A549 (cell line): ENCODE measurements at regions not wholly inside any gene's neighbourhood (a gene's known extent, or its start where the extent isn't known, plus 50 kb on each side); places are given as distances from the start of the nearest gene placed in this dataset.
A peak's percentile ranks its signal among the peaks of the same experiment; 100 is the strongest.

ENCODE experiments used
- ATAC-seq, 2 experiments: fragments of 200-7000 bp in 1 of 2; fragments of >200 bp in 1 of 2; cut with Nextera tagmentation in 1 of 2; cut with Tn5 transposase in 1 of 2; 3 replicates each; pipeline versions ENCODE4 v1.8.0 to v1.9.1; 2018 to 2020; ENCODE audit warnings: mild to moderate bottlenecking in 1 of 2, moderate library complexity in 1 of 2
- CTCF ChIA-PET: fragments of 300-600 bp; sonication (Branson Sonifier 250); formaldehyde crosslinking; extraction: SDS; loops from one replicate; lab custom pipeline; 2021; ENCODE audit warnings: antibody characterized with exemption, inconsistent platforms; lab: Yijun Ruan, JAX
- POLR2A ChIA-PET: fragments of 350-600 bp; formaldehyde crosslinking; extraction: SDS; loops from one replicate; lab custom pipeline; 2021; ENCODE audit warnings: antibody characterized with exemption, inconsistent platforms; lab: Yijun Ruan, JAX
- DNase-seq, 2 experiments: peaks; one replicate each; pipeline versions ENCODE4 v3.0.0 to v3.0.0-alpha.2; 2011 to 2016; ENCODE audit warnings: low read depth in 1 of 2, low spot score in 1 of 2
- FAIRE-seq: peaks from 2 replicates; lab custom pipeline; 2011; peaks lifted over from hg19 to GRCh38; lab: Jason Lieb, UNC
- H3K27ac ChIP-seq, 2 experiments: fragments of >200 bp; sonication (Bioruptor Twin); formaldehyde crosslinking; 3 replicates each; pipeline ENCODE4 v1.5.1; 2016 to 2017
- H3K4me1 ChIP-seq: fragments of >200 bp; sonication (Bioruptor Twin); formaldehyde crosslinking; 3 replicates; pipeline ENCODE4 v1.6.1; 2016
- H3K4me2 ChIP-seq: fragments of >200 bp; sonication (Bioruptor Twin); formaldehyde crosslinking; 3 replicates; pipeline ENCODE4 v1.6.1; 2016
- H3K4me3 ChIP-seq: fragments of >200 bp; sonication (Bioruptor Twin); formaldehyde crosslinking; 3 replicates; pipeline ENCODE4 v1.5.1; 2016
- H3K9me3 ChIP-seq: fragments of >200 bp; sonication (Bioruptor Twin); formaldehyde crosslinking; 3 replicates; pipeline ENCODE4 v1.6.1; 2016
- BCL3 ChIP-seq: fragments of >200 bp; sonication (Bioruptor Twin); formaldehyde crosslinking; IDR thresholded peaks from 3 replicates; pipeline ENCODE4 v1.6.1; 2016
- BHLHE40 ChIP-seq: IDR thresholded peaks from 2 replicates; pipeline ENCODE4 v1.6.1; 2012; ENCODE audit warnings: low read depth, low read length, inconsistent platforms
- CTCF ChIP-seq: fragments of >200 bp; sonication (Bioruptor Twin); formaldehyde crosslinking; IDR thresholded peaks from 3 replicates; pipeline ENCODE4 v1.5.1; 2016
- EP300 ChIP-seq, 2 experiments: fragments of >200 bp; sonication (Bioruptor Twin); formaldehyde crosslinking; IDR thresholded peaks; 2 replicates in 1 of 2; 3 replicates in 1 of 2; pipeline ENCODE4 v1.6.1; 2016 to 2017
- ESRRA ChIP-seq: fragments of 150-350 bp; IDR thresholded peaks from 2 replicates; pipeline ENCODE4 v1.6.1; 2014; ENCODE audit warnings: mild to moderate bottlenecking, low read length, borderline replicate concordance
- HMGXB4 ChIP-seq: fragments of 250-450 bp; sonication (Bioruptor Pico); IDR thresholded peaks from 2 replicates; pipeline ENCODE4 v1.5.0; 2021; ENCODE audit warnings: mild to moderate bottlenecking, moderate library complexity, borderline replicate concordance
- HOXB5 ChIP-seq: fragments of 250-450 bp; sonication (Bioruptor Pico); IDR thresholded peaks from 2 replicates; pipeline ENCODE4 v1.5.0; 2020; ENCODE audit warnings: mild to moderate bottlenecking, moderate library complexity
- JUN ChIP-seq, 2 experiments: fragments of >200 bp; sonication (Bioruptor Twin); formaldehyde crosslinking; IDR thresholded peaks; 2 replicates in 1 of 2; 3 replicates in 1 of 2; pipeline ENCODE4 v1.6.1; 2016 to 2017
- MAFK ChIP-seq: fragments of 450-650 bp; IDR thresholded peaks from 2 replicates; pipeline ENCODE4 v1.6.1; 2014; ENCODE audit not compliant: partially characterized antibody
- NFE2L2 ChIP-seq: fragments of 150-350 bp; conservative IDR thresholded peaks from 2 replicates; pipeline ENCODE4 v1.6.1; 2014; ENCODE audit warnings: low read length
- POLR2AphosphoS2 ChIP-seq: conservative IDR thresholded peaks from 2 replicates; pipeline ENCODE4 v1.6.1; 2012; ENCODE audit warnings: low read length, improper control_type of control experiment, inconsistent platforms
- RAD21 ChIP-seq, 2 experiments: fragments of >200 bp in 1 of 2; sonication (Bioruptor Twin) in 1 of 2; formaldehyde crosslinking in 1 of 2; IDR thresholded peaks in 1 of 2; conservative IDR thresholded peaks in 1 of 2; 2 replicates in 1 of 2; 3 replicates in 1 of 2; pipeline ENCODE4 v1.6.1; 2012 to 2018; ENCODE audit warnings: inconsistent platforms in 1 of 2
- RARB ChIP-seq: fragments of 250-450 bp; sonication (Bioruptor Pico); IDR thresholded peaks from 2 replicates; pipeline ENCODE4 v1.8.0; 2021; ENCODE audit warnings: mild to moderate bottlenecking, moderate library complexity
- RNF2 ChIP-seq: fragments of 200-600 bp; sonication (generic); IDR thresholded peaks from 2 replicates; pipeline ENCODE4 v1.6.1; 2016; ENCODE audit warnings: low read depth, mild to moderate bottlenecking, antibody characterized with exemption, moderate library complexity, borderline replicate concordance
- SREBF2 ChIP-seq: fragments of 450-650 bp; IDR thresholded peaks from 2 replicates; pipeline ENCODE4 v1.6.1; 2014; ENCODE audit warnings: mild to moderate bottlenecking, moderate library complexity
- TFCP2L1 ChIP-seq: fragments of 250-450 bp; sonication (Bioruptor Pico); IDR thresholded peaks from 2 replicates; pipeline ENCODE4 v1.5.0; 2021; ENCODE audit warnings: mild to moderate bottlenecking
- TP53 ChIP-seq: fragments of 250-450 bp; sonication (Bioruptor Pico); IDR thresholded peaks from 2 replicates; pipeline ENCODE4 v1.5.0; 2021; ENCODE audit warnings: mild to moderate bottlenecking, moderate library complexity
- ZNF302 ChIP-seq: fragments of 250-450 bp; sonication (Bioruptor Pico); IDR thresholded peaks from 2 replicates; pipeline ENCODE4 v1.9.0; 2021; ENCODE audit warnings: inconsistent platforms, mild to moderate bottlenecking, moderate library complexity
- WGBS: methylation state at CpG from one replicate; pipeline ENCODE4 v1.1.6; 2017; ENCODE audit errors: missing lambda C conversion rate; 5-methylcytosine and 5-hydroxymethylcytosine counted together
- TF ChIP-seq, protein P1 (sequence below): IDR thresholded peaks from 2 replicates; pipeline ENCODE4 v1.6.1; 2012
- TF ChIP-seq, protein P2 (sequence below): fragments of 450-650 bp; IDR thresholded peaks from 2 replicates; pipeline ENCODE4 v1.6.1; 2014; ENCODE audit warnings: antibody characterized with exemption

DNA sequence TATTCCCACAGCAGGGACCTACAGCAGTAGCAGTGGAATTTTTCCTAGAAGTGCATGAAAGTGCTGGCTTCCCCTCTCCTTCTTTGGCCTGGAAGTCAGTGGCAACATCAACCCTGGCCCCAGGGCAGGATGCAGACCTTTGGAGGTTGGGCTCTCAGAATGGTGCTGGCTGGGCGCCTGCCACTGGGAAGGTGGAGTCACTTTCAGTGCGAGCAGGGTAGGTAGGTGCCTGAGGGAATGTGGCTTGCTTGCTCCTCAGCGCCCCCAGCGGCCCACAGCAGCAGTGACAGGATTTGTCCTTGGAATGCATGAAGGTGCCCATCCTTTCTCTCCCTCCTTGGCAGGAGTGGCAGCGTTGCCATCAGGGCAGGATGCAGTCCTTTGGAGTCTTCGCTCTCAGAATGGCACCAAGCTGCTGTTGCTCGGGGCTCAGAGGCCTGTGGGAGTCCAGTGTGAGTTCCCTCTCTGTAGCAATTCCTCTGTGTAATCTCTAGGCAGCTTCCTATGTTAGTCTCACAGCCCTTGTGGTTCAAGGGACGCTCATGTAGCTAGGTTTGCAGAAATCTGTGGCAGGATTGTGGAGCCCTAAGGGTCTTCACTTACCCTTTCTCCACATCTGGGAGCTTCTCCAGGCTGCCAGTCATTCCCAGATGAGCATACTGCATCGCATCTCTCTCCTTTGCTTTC is 354.4 kb upstream of the DACH1 start:
- ChIA-PET POLR2A (no interaction called here), CTCF (no interaction called here)
- FAIRE-seq (no peak), ATAC-seq (peak in 1 of 2 experiments; percentile 88; a peak in 4 of 6 replicates), DNase-seq (peak; percentile 3 to 24)
- peak; percentile 18; the same call in 1 of the 3 replicates for TF ChIP-seq CTCF
- peak in 1 of 2 experiments; percentile 17; a peak in 1 of 5 replicates for TF ChIP-seq RAD21 (conservative IDR thresholded peaks at IDR 0.05 in 1 of 2, IDR thresholded peaks at IDR 0.05 in 1 of 2)
- TF ChIP-seq, protein P1, sequence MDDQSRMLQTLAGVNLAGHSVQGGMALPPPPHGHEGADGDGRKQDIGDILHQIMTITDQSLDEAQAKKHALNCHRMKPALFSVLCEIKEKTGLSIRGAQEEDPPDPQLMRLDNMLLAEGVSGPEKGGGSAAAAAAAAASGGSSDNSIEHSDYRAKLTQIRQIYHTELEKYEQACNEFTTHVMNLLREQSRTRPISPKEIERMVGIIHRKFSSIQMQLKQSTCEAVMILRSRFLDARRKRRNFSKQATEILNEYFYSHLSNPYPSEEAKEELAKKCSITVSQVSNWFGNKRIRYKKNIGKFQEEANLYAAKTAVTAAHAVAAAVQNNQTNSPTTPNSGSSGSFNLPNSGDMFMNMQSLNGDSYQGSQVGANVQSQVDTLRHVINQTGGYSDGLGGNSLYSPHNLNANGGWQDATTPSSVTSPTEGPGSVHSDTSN: no peak
- Histone ChIP-seq H3K4me3 (no peak overlapping the region), H3K4me2 (no peak overlapping the region), H3K9me3 (no peaks in the 10 kb centered on the region), H3K27ac (no peak overlapping the region), H3K4me1 (no peaks in the 10 kb centered on the region)
- 3% methylated on average over 3 of the region's 9 CpGs for WGBS

- TF ChIP-seq BHLHE40 (no peak), JUN (IDR thresholded peaks at IDR 0.05) (no peak), SREBF2 (no peak), TP53 (CRISPR knock-in tag) (no peak), POLR2AphosphoS2 (no peak), BCL3 (no peak), RAD21 (conservative IDR thresholded peaks at IDR 0.05 in 1 of 2, IDR thresholded peaks at IDR 0.05 in 1 of 2) (no peak), HOXB5 (CRISPR knock-in tag) (no peak), TFCP2L1 (CRISPR knock-in tag) (no peak), MAFK (no peak), NFE2L2 (no peak), RARB (no peak), EP300 (IDR thresholded peaks at IDR 0.05) (no peak), HMGXB4 (CRISPR knock-in tag) (no peak), ESRRA (no peak), ZNF302 (CRISPR knock-in tag) (no peak), RNF2 (no peak)
- TF ChIP-seq, protein P1: no peak
- TF ChIP-seq, protein P2, sequence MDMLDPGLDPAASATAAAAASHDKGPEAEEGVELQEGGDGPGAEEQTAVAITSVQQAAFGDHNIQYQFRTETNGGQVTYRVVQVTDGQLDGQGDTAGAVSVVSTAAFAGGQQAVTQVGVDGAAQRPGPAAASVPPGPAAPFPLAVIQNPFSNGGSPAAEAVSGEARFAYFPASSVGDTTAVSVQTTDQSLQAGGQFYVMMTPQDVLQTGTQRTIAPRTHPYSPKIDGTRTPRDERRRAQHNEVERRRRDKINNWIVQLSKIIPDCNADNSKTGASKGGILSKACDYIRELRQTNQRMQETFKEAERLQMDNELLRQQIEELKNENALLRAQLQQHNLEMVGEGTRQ: no peak
- CTCF ChIA-PET: no interaction called here
- WGBS: 2% methylated on average over 2 of the region's 2 CpGs
- ATAC-seq (no peak), FAIRE-seq (no peak), DNase-seq (no peak)
- Histone ChIP-seq H3K9me3 (no peaks in the 10 kb centered on the region), H3K27ac (no peak overlapping the region), H3K4me3 (no peak overlapping the region), H3K4me1 (no peaks in the 10 kb centered on the region), H3K4me2 (no peak overlapping the region)
- POLR2A ChIA-PET: no interaction called here
Observed at GRCh38 chr13:72218966-72219365, 352.0 kb upstream of the DACH1 start.
